Esophagus squamous epithelium (tissue), 5 donors: ENCODE measurements at regions not wholly inside any gene's neighbourhood (a gene's known extent, or its start where the extent isn't known, plus 50 kb on each side); places are given as distances from the start of the nearest gene placed in this dataset.

Experiments
- DNase-seq: peaks from one replicate; lab custom pipeline; 2025; lab: John Stamatoyannopoulos, UW
- H3K27ac ChIP-seq, 4 donors: fragments of 200-600 bp; sonication (generic); one replicate each; pipeline ENCODE4 v1.5.1; 2016 to 2019; ENCODE audit warnings: mild to moderate bottlenecking in 1 of 4
- H3K27me3 ChIP-seq, 4 donors: fragments of 200-600 bp; sonication (generic); 1 replicate in 3 of 4; 2 replicates in 1 of 4; pipeline versions ENCODE4 v1.5.1 to v1.6.0; 2017 to 2021; ENCODE audit warnings: antibody characterized with exemption in 1 of 4
- H3K36me3 ChIP-seq, 3 donors: fragments of 200-600 bp; sonication (generic); one replicate each; pipeline ENCODE4 v1.5.1; 2016 to 2019
- H3K4me1 ChIP-seq, 3 donors: fragments of 200-600 bp; sonication (generic); one replicate each; pipeline ENCODE4 v1.5.1; 2017 to 2019
- H3K4me3 ChIP-seq, 4 donors: fragments of 200-600 bp; sonication (generic); 1 replicate in 3 of 4; 2 replicates in 1 of 4; pipeline ENCODE4 v1.5.1; 2016 to 2019; ENCODE audit warnings: mild to moderate bottlenecking in 2 of 4, moderate library complexity in 1 of 4
- H3K9me3 ChIP-seq, 3 donors: fragments of 200-600 bp; sonication (generic); one replicate each; pipeline ENCODE4 v1.5.1; 2016 to 2019
- POLR2A ChIP-seq, 4 donors: fragments of 450-650 bp; IDR thresholded peaks; one replicate each; pipeline ENCODE4 v1.6.1; 2017; ENCODE audit warnings: antibody characterized with exemption in 4 of 4, mild to moderate bottlenecking in 4 of 4, moderate library complexity in 3 of 4
- WGBS, 2 donors: methylation state at CpG; one replicate each; pipeline ENCODE4 v1.1.5; 2018; 5-methylcytosine and 5-hydroxymethylcytosine counted together
- intact Hi-C: fragments of 100-400 bp; cut with DNase I; formaldehyde crosslinking; loops from one replicate; pipeline ENCODE4 v1.15.0; 2022
- TF ChIP-seq, protein P1 (sequence below), 6 experiments: fragments of 450-650 bp in 4 of 6; fragments of 200-600 bp in 2 of 6; sonication (generic) in 2 of 6; IDR thresholded peaks; one replicate each; pipeline ENCODE4 v1.5.1; 2016 to 2019; ENCODE audit warnings: antibody characterized with exemption in 6 of 6, mild to moderate bottlenecking in 4 of 6, moderate library complexity in 4 of 6
- donor health status: DM: yes; HTN: yes; CAD: no.

DNA sequence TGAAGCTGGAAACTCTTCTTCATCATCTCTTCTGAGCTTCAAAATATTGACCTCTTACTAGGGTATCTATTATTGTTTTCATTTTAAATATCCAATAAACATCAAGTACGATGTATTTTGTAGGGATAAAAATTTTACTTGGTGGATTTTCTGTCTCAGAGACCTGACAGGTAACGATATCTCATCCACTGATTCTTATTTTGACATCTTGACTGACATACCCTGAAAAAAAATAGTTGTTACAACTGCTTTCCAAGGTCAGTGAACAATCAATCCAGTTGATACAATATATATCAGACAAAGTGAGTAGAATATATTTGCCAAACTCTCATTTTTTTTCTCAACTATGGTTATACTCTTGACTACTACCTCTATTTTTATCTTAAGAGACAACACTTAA, 963.7 kb upstream of the CDH2 start:
- no peak for DNase-seq
- TF ChIP-seq POLR2A (IDR thresholded peaks at IDR 0.05), result no peak
- TF ChIP-seq, protein P1, sequence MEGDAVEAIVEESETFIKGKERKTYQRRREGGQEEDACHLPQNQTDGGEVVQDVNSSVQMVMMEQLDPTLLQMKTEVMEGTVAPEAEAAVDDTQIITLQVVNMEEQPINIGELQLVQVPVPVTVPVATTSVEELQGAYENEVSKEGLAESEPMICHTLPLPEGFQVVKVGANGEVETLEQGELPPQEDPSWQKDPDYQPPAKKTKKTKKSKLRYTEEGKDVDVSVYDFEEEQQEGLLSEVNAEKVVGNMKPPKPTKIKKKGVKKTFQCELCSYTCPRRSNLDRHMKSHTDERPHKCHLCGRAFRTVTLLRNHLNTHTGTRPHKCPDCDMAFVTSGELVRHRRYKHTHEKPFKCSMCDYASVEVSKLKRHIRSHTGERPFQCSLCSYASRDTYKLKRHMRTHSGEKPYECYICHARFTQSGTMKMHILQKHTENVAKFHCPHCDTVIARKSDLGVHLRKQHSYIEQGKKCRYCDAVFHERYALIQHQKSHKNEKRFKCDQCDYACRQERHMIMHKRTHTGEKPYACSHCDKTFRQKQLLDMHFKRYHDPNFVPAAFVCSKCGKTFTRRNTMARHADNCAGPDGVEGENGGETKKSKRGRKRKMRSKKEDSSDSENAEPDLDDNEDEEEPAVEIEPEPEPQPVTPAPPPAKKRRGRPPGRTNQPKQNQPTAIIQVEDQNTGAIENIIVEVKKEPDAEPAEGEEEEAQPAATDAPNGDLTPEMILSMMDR (IDR thresholded peaks at IDR 0.05), result no peak
- Histone ChIP-seq H3K27me3 (no peaks in the 10 kb centered on the region), H3K4me1 (no peaks in the 10 kb centered on the region), H3K36me3 (no peaks in the 10 kb centered on the region), H3K9me3 (no peaks in the 10 kb centered on the region), H3K4me3 (no peak overlapping the region), H3K27ac (no peak overlapping the region)
- intact Hi-C loops, result no loop called here
- 81 to 87% methylated on average over 2 of the region's 2 CpGs for WGBS, 2 donors

DNA sequence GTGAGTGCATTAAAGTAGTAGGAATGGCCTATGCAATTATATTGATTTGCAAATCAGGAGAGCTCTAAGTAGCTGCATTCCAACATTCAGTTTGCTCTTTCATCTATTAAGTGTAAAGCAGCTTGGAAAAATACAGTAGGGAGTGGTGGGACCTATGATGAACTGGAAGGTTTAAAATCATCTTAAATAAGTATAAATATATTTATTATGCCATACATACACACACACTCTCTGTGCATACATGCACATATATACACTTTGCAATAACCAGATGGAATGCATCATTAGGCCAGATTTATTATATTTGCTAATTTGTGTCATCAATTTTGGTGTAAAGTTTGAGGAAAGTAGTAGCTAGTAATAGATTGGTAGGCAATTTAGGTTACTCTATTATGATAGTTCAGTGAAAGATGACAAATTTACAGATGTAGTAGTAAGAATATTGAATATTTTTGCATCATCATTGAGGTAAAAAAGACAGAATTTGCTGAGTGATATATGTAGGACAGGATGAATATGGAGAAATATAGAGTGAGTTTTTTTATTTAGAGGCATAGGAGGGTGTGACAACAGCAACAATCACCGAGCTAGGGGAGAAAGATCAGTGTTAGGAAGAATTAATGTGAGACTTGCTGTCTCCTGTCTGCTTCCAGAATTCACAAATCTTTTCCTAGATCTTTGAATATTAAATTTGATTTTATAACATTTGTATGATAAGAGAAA, 961.0 kb upstream of the CDH2 start:
- no peaks in the 10 kb centered on the region for H3K27me3 ChIP-seq
- H3K4me3 ChIP-seq, result no peak overlapping the region
- no peaks in the 10 kb centered on the region for H3K9me3 ChIP-seq
- no peaks in the 10 kb centered on the region for H3K4me1 ChIP-seq
- no peaks in the 10 kb centered on the region for H3K36me3 ChIP-seq
- no peak for DNase-seq
- no peak overlapping the region for H3K27ac ChIP-seq
- WGBS, 2 donors, result 76 to 81% methylated on average over 1 of the region's 1 CpG
- TF ChIP-seq POLR2A (IDR thresholded peaks at IDR 0.05), result no peak
- TF ChIP-seq, protein P1 (IDR thresholded peaks at IDR 0.05), result no peak
- intact Hi-C loops, result no loop called here

DNA sequence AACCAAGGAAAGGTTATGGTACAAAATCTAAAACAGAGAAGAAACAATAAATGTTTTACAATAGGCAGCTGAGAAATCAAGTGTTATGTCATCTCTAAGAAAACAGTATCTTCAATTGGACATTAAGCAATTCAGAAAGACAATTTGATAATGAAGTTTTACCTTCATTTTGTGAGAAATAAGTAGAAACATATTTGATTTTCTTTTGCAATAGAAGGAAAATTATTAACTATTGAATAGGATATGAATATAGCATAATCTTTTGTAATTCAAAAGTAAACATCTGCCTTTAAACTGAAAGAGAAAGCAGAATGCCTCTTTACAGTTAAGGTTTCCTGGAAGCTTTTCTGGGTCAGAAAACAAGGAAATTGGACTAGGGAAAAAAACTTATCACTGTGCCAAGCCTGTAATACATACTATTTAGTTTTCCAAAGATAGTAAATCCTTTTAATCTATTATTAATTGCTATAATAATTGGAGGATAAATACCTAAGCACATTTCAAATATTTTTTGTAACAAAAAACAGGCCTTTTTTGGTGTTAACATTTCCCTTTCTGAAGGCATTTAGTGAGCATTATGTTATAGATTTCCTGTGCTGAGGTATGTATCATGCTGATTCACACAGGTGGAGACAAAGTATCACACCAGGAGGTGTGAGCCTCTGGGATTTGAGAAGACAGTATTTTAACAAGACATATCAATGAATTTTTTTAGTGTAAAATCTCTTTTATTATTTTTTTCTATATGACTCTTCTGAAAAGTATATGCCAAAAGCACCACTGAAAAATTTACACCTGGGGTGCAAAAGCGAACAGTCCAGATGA, 947.0 kb upstream of the CDH2 start:
- no peak for DNase-seq
- Histone ChIP-seq H3K27me3 (no peaks in the 10 kb centered on the region), H3K4me1 (no peaks in the 10 kb centered on the region), H3K27ac (no peak overlapping the region), H3K36me3 (no peaks in the 10 kb centered on the region), H3K9me3 (no peaks in the 10 kb centered on the region), H3K4me3 (no peak overlapping the region)
- TF ChIP-seq POLR2A (IDR thresholded peaks at IDR 0.05), result no peak
- TF ChIP-seq, protein P1 (IDR thresholded peaks at IDR 0.05), result no peak
- intact Hi-C loops, result no loop called here
- WGBS, 2 donors, result 65 to 87% methylated on average over 1 of the region's 1 CpG

DNA sequence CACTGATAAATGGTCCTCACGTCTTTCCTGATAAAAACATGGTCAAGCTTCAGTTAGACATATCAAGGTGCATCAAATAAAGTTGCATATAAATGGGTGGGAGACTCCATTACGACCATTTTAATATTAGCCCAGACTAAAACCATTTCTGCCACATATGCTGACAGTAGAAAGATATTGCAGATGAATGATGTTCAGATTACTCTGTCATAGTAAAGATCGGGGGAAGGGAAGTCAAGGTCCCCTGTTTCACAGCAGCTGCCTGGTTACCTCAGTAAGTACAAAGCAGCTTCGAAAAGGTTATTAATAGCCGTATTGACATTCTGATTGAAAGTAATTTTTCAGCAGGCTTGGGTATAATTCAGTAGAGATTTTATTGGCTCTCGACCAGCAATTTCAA, 927.7 kb upstream of the CDH2 start:
- no peaks in the 10 kb centered on the region for H3K4me1 ChIP-seq
- 57 to 62% methylated on average over 6 of the region's 6 CpGs for WGBS, 2 donors

More for the DNA sequence above, 927.7 kb upstream of the CDH2 start:
- Histone ChIP-seq H3K36me3 (no peaks in the 10 kb centered on the region), H3K4me3 (no peak overlapping the region), H3K27me3 (no peaks in the 10 kb centered on the region), H3K27ac (no peak overlapping the region), H3K9me3 (no peaks in the 10 kb centered on the region)
- TF ChIP-seq, protein P1 (IDR thresholded peaks at IDR 0.05), result no peak
- no peak for TF ChIP-seq POLR2A (IDR thresholded peaks at IDR 0.05)
- DNase-seq, result no peak
- intact Hi-C loops, result no loop called here
